Psoas muscle (tissue), 7 donors: ENCODE measurements at regions not wholly inside any gene's neighbourhood (a gene's known extent, or its start where the extent isn't known, plus 50 kb on each side); places are given as distances from the start of the nearest gene placed in this dataset.

Source experiments
- ATAC-seq, 4 donors: fragments of 200-7000 bp; cut with Tn5 transposase; one replicate each; pipeline ENCODE4 v1.9.1; 2020; ENCODE audit warnings: moderate library complexity in 3 of 4, mild to moderate bottlenecking in 2 of 4
- DNase-seq, 2 donors: peaks; one replicate each; pipeline ENCODE4 v3.0.0-alpha.2; 2020
- H3K27ac ChIP-seq: fragments of 200-600 bp; one replicate; pipeline ENCODE4 v1.8.0; 2022
- H3K27me3 ChIP-seq, 3 donors: fragments of 200-600 bp in 1 of 3; one replicate each; pipeline versions ENCODE4 v1.6.1 to v1.8.0; 2013 to 2022; ENCODE audit warnings: low read length in 2 of 3, mild to moderate bottlenecking in 2 of 3, moderate library complexity in 1 of 3; ENCODE audit not compliant: insufficient read depth in 3 of 3
- H3K36me3 ChIP-seq, 2 donors: fragments of 200-600 bp in 1 of 2; one replicate each; pipeline versions ENCODE4 v1.6.1 to v1.8.0; 2013 to 2022; ENCODE audit warnings: low read depth in 1 of 2, mild to moderate bottlenecking in 1 of 2, moderate library complexity in 1 of 2; ENCODE audit not compliant: insufficient read depth in 1 of 2
- H3K4me1 ChIP-seq: fragments of 200-600 bp; one replicate; pipeline ENCODE4 v1.8.0; 2022
- H3K4me3 ChIP-seq: fragments of 200-600 bp; one replicate; pipeline ENCODE4 v1.8.0; 2022; ENCODE audit warnings: mild to moderate bottlenecking
- H3K9me3 ChIP-seq: fragments of 200-600 bp; one replicate; pipeline ENCODE4 v1.8.0; 2022
- WGBS, 3 donors: extraction: QIAGEN DNeasy Blood & Tissue Kit; methylation state at CpG; one replicate each; pipeline versions ENCODE4 v1.1.6 to v1.1.7; 2013; 5-methylcytosine and 5-hydroxymethylcytosine counted together
- intact Hi-C, 2 donors: fragments of 100-400 bp; cut with DNase I; formaldehyde crosslinking; loops; one replicate each; pipeline versions ENCODE4 v1.11.0 to v1.14.2; 2022
- TF ChIP-seq, protein P1 (sequence below): fragments of 200-600 bp; IDR thresholded peaks from one replicate; pipeline ENCODE4 v1.8.0; 2022; ENCODE audit warnings: antibody characterized with exemption
- donor health status: healthy with polysubstance abuse.
- donor health status: DM: no; HTN: no; CAD: no; lungs with moderate emphysema.
- donor health status: Bipolar disorder and iron deficiency.
- donor health status: healthy.
- donor health status: DM: yes; HTN: yes; CAD: no.
- donor health status: DM: no; HTN: no; CAD: no.
- donor health status: DM: yes; HTN: yes; CAD: no.

DNA sequence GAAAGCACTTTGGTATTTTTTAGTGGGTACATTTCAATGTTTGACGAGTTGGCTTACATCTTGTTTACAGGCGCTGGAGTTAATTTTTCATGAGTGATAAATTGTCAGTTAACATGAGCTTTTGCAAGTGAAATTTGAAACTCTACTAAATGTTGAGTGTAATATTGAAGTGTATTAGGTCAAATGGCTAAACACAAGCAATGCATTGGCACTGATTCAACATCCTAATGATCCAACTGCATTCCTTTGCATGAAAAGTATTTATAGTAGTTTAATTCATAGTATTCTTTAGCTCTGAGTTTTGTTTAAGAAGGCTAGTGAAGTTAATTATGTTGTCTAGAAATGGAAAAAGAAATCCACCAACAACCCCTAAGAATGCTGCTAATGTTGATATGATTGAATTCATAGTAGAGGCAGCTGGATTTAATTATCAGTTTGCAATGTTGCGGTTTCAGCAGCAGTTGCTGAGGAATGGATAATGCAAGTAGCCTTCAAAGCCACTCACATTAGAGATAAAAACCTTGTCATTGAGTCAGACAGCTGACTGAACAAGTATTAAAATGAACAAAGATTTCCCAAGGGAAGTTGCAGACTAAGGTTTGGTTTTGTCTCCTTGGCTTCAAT, 245.6 kb upstream of the GOLIM4 start:
- Histone ChIP-seq H3K4me3 (no peak overlapping the region), H3K27ac (no peak overlapping the region), H3K27me3 (no peaks in the 10 kb centered on the region), H3K9me3 (no peaks in the 10 kb centered on the region), H3K4me1 (no peaks in the 10 kb centered on the region), H3K36me3 (no peaks in the 10 kb centered on the region)
- TF ChIP-seq, protein P1, sequence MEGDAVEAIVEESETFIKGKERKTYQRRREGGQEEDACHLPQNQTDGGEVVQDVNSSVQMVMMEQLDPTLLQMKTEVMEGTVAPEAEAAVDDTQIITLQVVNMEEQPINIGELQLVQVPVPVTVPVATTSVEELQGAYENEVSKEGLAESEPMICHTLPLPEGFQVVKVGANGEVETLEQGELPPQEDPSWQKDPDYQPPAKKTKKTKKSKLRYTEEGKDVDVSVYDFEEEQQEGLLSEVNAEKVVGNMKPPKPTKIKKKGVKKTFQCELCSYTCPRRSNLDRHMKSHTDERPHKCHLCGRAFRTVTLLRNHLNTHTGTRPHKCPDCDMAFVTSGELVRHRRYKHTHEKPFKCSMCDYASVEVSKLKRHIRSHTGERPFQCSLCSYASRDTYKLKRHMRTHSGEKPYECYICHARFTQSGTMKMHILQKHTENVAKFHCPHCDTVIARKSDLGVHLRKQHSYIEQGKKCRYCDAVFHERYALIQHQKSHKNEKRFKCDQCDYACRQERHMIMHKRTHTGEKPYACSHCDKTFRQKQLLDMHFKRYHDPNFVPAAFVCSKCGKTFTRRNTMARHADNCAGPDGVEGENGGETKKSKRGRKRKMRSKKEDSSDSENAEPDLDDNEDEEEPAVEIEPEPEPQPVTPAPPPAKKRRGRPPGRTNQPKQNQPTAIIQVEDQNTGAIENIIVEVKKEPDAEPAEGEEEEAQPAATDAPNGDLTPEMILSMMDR, result no peak
- 18 to 24% (median 19%) methylated on average over 3 of the region's 3 CpGs for WGBS, 3 donors
- DNase-seq (no peak), ATAC-seq (no peak)
- intact Hi-C loops, result no loop called here

DNA sequence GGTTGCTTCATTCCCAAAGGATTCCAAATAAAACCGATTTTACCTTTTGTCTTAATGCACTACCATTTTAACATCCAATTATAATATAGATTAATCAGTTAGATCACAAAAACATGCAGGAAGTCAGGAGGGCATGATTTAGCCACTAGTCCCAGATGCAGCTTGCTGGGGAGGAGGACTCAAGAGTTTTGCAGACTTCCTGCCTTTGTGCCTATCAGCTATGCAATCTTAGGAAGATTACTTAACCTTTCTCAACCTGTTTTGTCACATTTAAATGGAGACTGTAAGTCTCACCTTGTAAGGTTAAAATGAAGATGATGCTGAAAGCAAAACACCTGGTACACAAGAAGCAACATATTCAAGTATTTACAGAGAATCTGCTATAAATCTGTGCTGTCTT, 242.4 kb upstream of the GOLIM4 start:
- intact Hi-C loops, result no loop called here
- Histone ChIP-seq H3K27ac (no peak overlapping the region), H3K9me3 (no peaks in the 10 kb centered on the region), H3K4me3 (no peak overlapping the region), H3K4me1 (no peaks in the 10 kb centered on the region), H3K36me3 (no peaks in the 10 kb centered on the region), H3K27me3 (no peaks in the 10 kb centered on the region)
- ATAC-seq, result no peak
- WGBS, 3 donors, result 62 to 73% (median 67%) methylated on average over 1 of the region's 1 CpG
- TF ChIP-seq, protein P1, result no peak
- DNase-seq, result no peak

DNA sequence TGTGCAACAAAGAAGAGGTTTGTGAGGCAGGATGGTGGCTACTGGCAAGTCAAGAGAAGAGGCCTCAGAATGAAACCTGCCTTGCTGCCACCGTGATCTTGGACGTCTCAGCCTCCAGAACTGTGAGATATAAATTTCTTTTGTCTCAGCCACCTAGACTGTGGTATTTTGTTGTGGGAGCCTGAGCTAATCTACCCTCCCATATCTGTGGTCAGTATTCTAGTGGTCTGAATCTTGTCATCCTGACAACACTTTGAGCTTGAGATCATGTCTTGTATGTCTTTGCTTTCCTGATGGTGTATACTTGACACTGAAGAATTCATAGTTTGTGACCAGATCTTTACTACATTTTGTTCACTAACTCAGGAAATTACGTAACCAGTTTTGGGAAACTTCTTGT, 240.6 kb upstream of the GOLIM4 start:
- no peak for ATAC-seq
- Histone ChIP-seq H3K36me3 (no peaks in the 10 kb centered on the region), H3K4me3 (no peak overlapping the region), H3K27ac (no peak overlapping the region), H3K27me3 (no peaks in the 10 kb centered on the region), H3K4me1 (no peaks in the 10 kb centered on the region), H3K9me3 (no peaks in the 10 kb centered on the region)
- TF ChIP-seq, protein P1, result no peak
- WGBS, 3 donors, result 84 to 89% (median 85%) methylated on average over 3 of the region's 3 CpGs
- intact Hi-C loops, result no loop called here
- no peak for DNase-seq

DNA sequence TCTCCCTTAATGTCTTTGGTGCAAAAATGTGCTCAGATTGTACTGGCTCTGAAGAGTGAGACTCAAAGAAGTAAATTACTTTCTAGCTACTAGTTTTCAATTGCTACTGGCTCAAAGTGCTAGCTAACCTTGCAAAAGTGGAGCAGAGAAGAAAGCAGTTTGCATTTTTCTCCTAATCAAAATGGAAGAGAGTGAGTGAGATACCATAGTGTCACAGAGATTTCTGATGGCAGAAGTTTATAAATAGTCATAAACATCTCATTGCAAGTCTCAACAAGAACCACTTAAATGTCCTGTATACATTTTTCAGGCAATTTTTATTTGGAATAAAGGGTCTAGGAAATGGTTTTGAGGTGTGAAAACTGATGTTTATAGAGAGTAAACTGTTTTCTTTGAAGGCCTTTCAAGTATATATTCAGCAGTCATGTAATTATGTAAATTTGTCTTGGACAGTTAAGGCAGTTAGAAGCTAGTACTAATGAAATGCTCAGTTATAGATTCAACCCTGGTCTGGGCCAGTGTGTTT, 237.7 kb upstream of the GOLIM4 start:
- Histone ChIP-seq H3K4me1 (no peaks in the 10 kb centered on the region), H3K36me3 (no peaks in the 10 kb centered on the region), H3K4me3 (no peak overlapping the region), H3K27ac (no peak overlapping the region), H3K9me3 (no peaks in the 10 kb centered on the region), H3K27me3 (no peaks in the 10 kb centered on the region)
- intact Hi-C loops, result no loop called here
- DNase-seq, result no peak
- no peak for ATAC-seq
- TF ChIP-seq, protein P1, result no peak

DNA sequence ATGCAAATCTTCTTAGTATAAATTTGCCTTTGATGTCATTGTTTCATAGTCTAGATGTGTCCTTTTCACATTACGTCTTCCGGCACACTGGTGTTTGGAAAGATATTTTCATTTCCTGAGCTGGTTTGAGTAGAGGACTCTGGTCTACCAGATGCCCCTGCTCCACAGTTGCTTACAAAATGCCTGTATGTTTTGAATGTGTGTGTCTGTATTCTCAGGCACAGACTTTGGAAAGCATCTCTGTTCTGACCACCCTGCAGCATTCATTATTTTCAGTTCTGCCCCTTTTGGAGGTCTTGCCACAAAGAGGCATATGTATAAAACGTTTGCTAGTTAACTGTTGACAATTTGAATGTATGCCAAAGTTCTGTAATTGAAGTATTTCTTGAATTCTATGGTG, 236.0 kb upstream of the GOLIM4 start:
- no peaks in the 10 kb centered on the region for H3K27me3 ChIP-seq
- no peaks in the 10 kb centered on the region for H3K4me1 ChIP-seq
- no peaks in the 10 kb centered on the region for H3K9me3 ChIP-seq
- no peak overlapping the region for H3K27ac ChIP-seq
- DNase-seq (no peak), ATAC-seq (no peak)
- no peaks in the 10 kb centered on the region for H3K36me3 ChIP-seq
- TF ChIP-seq, protein P1, result no peak
- intact Hi-C loops, result no loop called here
- WGBS, 3 donors, result 54 to 63% (median 60%) methylated on average over 3 of the region's 3 CpGs
- H3K4me3 ChIP-seq, result no peak overlapping the region
